ENCODE measurements at regions not wholly inside any gene's neighbourhood (a gene's known extent, or its start where the extent isn't known, plus 50 kb on each side); places are given as distances from the start of the nearest gene placed in this dataset.

DNA sequence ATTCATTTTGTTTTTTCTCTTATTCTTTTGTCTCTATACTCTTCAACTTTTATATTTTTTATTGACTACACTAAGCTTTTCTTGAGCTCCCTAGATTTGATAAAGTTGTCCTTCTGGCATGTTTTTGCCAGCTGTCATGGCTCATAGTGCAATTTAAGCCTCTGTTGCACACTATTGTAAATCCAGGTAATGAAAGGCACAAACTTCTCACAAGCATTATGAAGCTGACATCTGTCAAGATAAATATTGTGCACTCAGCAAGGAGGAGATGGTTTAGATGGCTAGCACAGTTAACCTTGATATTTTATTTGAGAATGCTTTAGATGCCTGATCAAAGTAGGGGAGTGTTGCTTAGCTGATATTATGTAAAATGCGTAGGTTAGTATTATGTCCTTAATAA, 1280.9 kb downstream of the NSUN3 start:
- CTCF ChIA-PET (ENCODE audit: partially characterized antibody): interaction anchor here (1.4 kb wide), 1 partner anchor 11 kb away, joined by 3 read pairs; no protein-coding TSS in a partner anchor
- Histone ChIP-seq H2BK20ac (ENCODE audit: low read length) (no peak overlapping the region), H3K4me3 (ENCODE audit: extremely low read depth in 1 of 4, insufficient read depth in 2 of 4, low read depth in 3 of 4, low read length in 4 of 4) (no peak overlapping the region), H2BK120ac (replicated peaks; ENCODE audit: low read depth, low read length) (no peak overlapping the region), H2BK15ac (ENCODE audit: low read length) (no peak overlapping the region), H3K4me1 (replicated peaks in 1 of 4; ENCODE audit: control insufficient read depth in 3 of 4, insufficient read depth in 4 of 4, low read length in 3 of 4) (peaks cover 0 to 3% (median 0%) of the 10 kb centered on the region in 4 experiments; a peak in 2 of 7 replicates), H3K36me3 (ENCODE audit: control insufficient read depth in 2 of 4, insufficient read depth in 4 of 4, low read length in 3 of 4) (no peaks in the 10 kb centered on the region), H3K23ac (ENCODE audit: insufficient read length) (no peak overlapping the region), H2AFZ (ENCODE audit: low read length) (no peak overlapping the region), H2BK5ac (ENCODE audit: low read depth, low read length) (no peak overlapping the region), H4K5ac (ENCODE audit: insufficient read length, low read depth, low read length) (no peak overlapping the region), H3K27ac (ENCODE audit: low read depth, low read length) (no peak overlapping the region), H3K14ac (ENCODE audit: insufficient read length) (no peak overlapping the region), H3K4ac (replicated peaks; ENCODE audit: insufficient read length, low read depth, low read length) (no peak overlapping the region), H4K20me1 (replicated peaks in 1 of 2; ENCODE audit: control insufficient read depth in 1 of 2, insufficient read depth in 2 of 2, low read length in 2 of 2) (no peaks in the 10 kb centered on the region), H4K8ac (ENCODE audit: extremely low read depth, insufficient read depth, low read length) (no peak overlapping the region), H3K4me2 (ENCODE audit: insufficient read depth in 1 of 2, low read depth in 2 of 2, low read length in 2 of 2) (no peak overlapping the region), H3K9me3 (ENCODE audit: insufficient read depth in 2 of 2, low read depth in 1 of 2, low read length in 1 of 2) (no peaks in the 10 kb centered on the region), H3K56ac (replicated peaks; ENCODE audit: insufficient read length, low read depth, low read length) (no peak overlapping the region), H4K91ac (replicated peaks; ENCODE audit: insufficient read length, low read length) (no peak overlapping the region), H2AK5ac (ENCODE audit: low read depth, low read length) (no peak overlapping the region), H3K27me3 (replicated peaks in 1 of 4; ENCODE audit: control insufficient read depth in 3 of 4, extremely low read depth in 1 of 4, insufficient read depth in 3 of 4, low read length in 3 of 4) (no peaks in the 10 kb centered on the region), H3K18ac (ENCODE audit: extremely low read depth, low read length) (no peak overlapping the region), H3K9ac (replicated peaks in 1 of 4; ENCODE audit: extremely low read depth in 1 of 4, low read depth in 3 of 4, low read length in 3 of 4) (no peak overlapping the region), H3K79me1 (ENCODE audit: low read depth, low read length) (no peaks in the 10 kb centered on the region), H3K79me2 (ENCODE audit: control insufficient read depth in 1 of 2, insufficient read depth in 2 of 2, low read length in 2 of 2) (no peaks in the 10 kb centered on the region), H2BK12ac (ENCODE audit: low read depth, low read length) (no peak overlapping the region), H3K23me2 (ENCODE audit: low read depth, low read length) (no peaks in the 10 kb centered on the region)
- DNase-seq (ENCODE audit: low read depth in 1 of 2, low spot score in 2 of 2): no peak
- TF ChIP-seq, protein P1, sequence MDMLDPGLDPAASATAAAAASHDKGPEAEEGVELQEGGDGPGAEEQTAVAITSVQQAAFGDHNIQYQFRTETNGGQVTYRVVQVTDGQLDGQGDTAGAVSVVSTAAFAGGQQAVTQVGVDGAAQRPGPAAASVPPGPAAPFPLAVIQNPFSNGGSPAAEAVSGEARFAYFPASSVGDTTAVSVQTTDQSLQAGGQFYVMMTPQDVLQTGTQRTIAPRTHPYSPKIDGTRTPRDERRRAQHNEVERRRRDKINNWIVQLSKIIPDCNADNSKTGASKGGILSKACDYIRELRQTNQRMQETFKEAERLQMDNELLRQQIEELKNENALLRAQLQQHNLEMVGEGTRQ (IDR thresholded peaks at IDR 0.05; ENCODE audit: low read length): no peak
- TF ChIP-seq JUN (IDR thresholded peaks at IDR 0.05; ENCODE audit: low read depth, low read length) (no peak), NANOG (IDR thresholded peaks at IDR 0.05; ENCODE audit: insufficient read depth, low read depth, low read length, poor library complexity, severe bottlenecking) (no peak), TCF12 (IDR thresholded peaks at IDR 0.05; ENCODE audit: low read depth, low read length) (no peak)
- WGBS, 2 experiments (ENCODE audit: extremely low coverage in 1 of 2, insufficient coverage in 1 of 2, insufficient read length in 1 of 2, insufficient replicate concordance in 2 of 2, low coverage in 1 of 2, low lambda C conversion rate in 2 of 2, missing lambda C conversion rate in 1 of 2): 93% methylated on average over 1 of the region's 1 CpG; no CpG with 5 or more reads in 1 of the 2 experiments
- FAIRE-seq: no peak
- POLR2A ChIA-PET (ENCODE audit: partially characterized antibody): no interaction called here

Data from H1 (cell line).